ENCODE measurements at regions not wholly inside any gene's neighbourhood (a gene's known extent, or its start where the extent isn't known, plus 50 kb on each side); places are given as distances from the start of the nearest gene placed in this dataset.

- TF ChIP-seq CTCF (conservative IDR thresholded peaks at IDR 0.05 in 1 of 2, IDR thresholded peaks at IDR 0.05 in 1 of 2; ENCODE audit: low read depth in 1 of 2, low read length in 2 of 2) (no peak), EZH2 (IDR thresholded peaks at IDR 0.05; ENCODE audit: low read length, missing control alignments) (no peak)
These were observed 141.4 kb upstream of the SERTAD2 start for GRCh38 chr2:64795024-64795592.

Measured in fibroblast of lung (primary cell).